Erythroblast (primary cell): ENCODE measurements at regions not wholly inside any gene's neighbourhood (a gene's known extent, or its start where the extent isn't known, plus 50 kb on each side); places are given as distances from the start of the nearest gene placed in this dataset.

Experiments used
- GATA1 ChIP-seq: IDR thresholded peaks from 2 replicates; pipeline ENCODE4 v1.6.1; 2011; ENCODE audit warnings: low read depth, mild to moderate bottlenecking, control low read depth, low read length, moderate library complexity
- POLR2A ChIP-seq: IDR thresholded peaks from 2 replicates; pipeline ENCODE4 v1.6.1; 2011; ENCODE audit warnings: mild to moderate bottlenecking, low read length

DNA sequence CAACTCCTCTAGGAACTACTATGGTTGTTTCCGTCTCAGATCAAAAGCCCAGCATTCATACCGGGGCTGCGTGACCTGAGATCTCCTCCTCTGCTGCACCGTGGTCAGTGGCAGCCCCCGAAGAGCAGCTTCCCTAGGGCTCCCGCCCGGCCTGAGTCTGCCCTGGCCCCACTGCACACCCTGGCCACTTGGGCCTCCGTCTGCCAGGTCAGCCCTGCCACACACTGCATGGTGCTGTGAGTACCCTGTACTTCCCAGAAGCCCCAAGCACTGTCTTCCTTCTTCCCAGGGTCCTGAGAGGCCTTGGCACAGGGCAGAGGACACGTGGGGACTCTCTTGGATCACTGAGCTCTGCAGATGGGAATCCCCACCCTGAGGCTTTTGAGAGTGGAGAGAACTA lies 81.5 kb upstream of the GPC1 start:
- TF ChIP-seq POLR2A, result no peak
- no peak for TF ChIP-seq GATA1
